ENCODE measurements at regions not wholly inside any gene's neighbourhood (a gene's known extent, or its start where the extent isn't known, plus 50 kb on each side); places are given as distances from the start of the nearest gene placed in this dataset.

DNA sequence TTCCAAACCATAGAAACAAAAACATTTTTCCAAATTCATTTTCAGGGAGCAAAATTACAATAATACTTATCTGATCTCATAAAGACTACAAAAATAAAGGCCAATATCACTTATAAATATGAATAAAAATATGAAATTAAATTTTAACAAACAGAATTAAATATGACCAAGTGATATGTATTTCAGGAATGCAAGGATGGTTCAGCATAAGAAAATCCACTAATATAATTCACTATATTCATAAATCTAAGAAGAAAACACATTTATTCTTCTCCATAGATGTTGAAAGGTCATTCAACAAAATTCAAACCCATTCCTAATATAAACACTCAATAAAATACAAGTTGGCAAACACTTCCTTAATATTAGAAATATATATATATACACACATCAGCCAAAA is 115.2 kb upstream of the TMEM168 start:
- Histone ChIP-seq H3K36me3 (ENCODE audit: control insufficient read depth, insufficient read depth, low read length) (no peaks in the 10 kb centered on the region), H3K4me3 (ENCODE audit: low read depth, low read length) (no peak overlapping the region), H3K27me3 (ENCODE audit: control insufficient read depth, insufficient read depth, low read length) (no peaks in the 10 kb centered on the region)
- CTCF ChIA-PET = no interaction called here
- no peak for TF ChIP-seq CTCF (IDR thresholded peaks at IDR 0.05; ENCODE audit: insufficient read depth, low read depth, low read length)
- DNase-seq (ENCODE audit: low read depth) = no peak
- POLR2A ChIA-PET = no interaction called here

GRCh38 chr7:112898432-112899290 is 108.5 kb upstream of the TMEM168 start:
- DNase-seq (ENCODE audit: low read depth) = no peak
- ChIA-PET CTCF (interaction anchor here (0.6 to 2.5 kb wide), 11 partner anchors 9 to 526 kb away, joined by 3 to 12 read pairs (median 3); a partner anchor contains a TSS), POLR2A (no interaction called here)
- TF ChIP-seq CTCF (IDR thresholded peaks at IDR 0.05; ENCODE audit: insufficient read depth, low read depth, low read length) = peak; percentile 77
- no peak overlapping the region for H3K4me3 ChIP-seq (ENCODE audit: low read depth, low read length)
- H3K36me3 ChIP-seq (ENCODE audit: control insufficient read depth, insufficient read depth, low read length) = no peaks in the 10 kb centered on the region
- no peaks in the 10 kb centered on the region for H3K27me3 ChIP-seq (ENCODE audit: control insufficient read depth, insufficient read depth, low read length)

DNA sequence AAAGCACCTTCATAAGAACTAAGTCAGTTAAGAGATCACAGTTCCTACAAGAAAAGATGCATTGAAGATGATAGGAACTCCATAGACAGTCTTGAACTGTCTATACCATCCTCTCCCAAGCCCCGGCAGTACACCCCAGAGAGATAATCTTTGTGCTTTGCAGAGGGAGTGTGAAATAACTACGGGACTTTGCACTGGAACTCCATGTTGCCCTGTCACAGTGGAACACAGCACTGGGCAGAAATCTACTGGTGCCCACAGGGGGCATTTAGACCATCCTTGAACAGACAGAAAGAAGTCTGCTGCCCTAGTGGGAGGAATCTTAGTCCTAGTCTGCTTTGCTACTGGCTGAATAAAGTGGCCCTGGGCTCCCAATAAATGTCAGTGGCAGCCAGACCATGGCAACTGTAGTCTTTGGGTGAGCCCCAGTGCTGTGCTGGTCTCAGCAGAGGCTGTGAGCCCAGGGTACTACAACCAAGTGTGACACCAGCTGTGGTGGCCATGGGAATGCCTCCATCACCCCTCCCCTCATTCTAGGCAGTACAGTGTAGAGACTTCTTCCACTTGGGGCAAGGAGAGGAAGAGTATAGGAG is 107.7 kb upstream of the TMEM168 start:
- POLR2A ChIA-PET = no interaction called here
- no peak for DNase-seq (ENCODE audit: low read depth)
- Histone ChIP-seq H3K36me3 (ENCODE audit: control insufficient read depth, insufficient read depth, low read length) (no peaks in the 10 kb centered on the region), H3K27me3 (ENCODE audit: control insufficient read depth, insufficient read depth, low read length) (no peaks in the 10 kb centered on the region), H3K4me3 (ENCODE audit: low read depth, low read length) (no peak overlapping the region)
- TF ChIP-seq CTCF (IDR thresholded peaks at IDR 0.05; ENCODE audit: insufficient read depth, low read depth, low read length) = no peak
- CTCF ChIA-PET = interaction anchor here (1.0 to 2.5 kb wide), 4 partner anchors 11 to 347 kb away, joined by 3 to 5 read pairs (median 4); no protein-coding TSS in a partner anchor

DNA sequence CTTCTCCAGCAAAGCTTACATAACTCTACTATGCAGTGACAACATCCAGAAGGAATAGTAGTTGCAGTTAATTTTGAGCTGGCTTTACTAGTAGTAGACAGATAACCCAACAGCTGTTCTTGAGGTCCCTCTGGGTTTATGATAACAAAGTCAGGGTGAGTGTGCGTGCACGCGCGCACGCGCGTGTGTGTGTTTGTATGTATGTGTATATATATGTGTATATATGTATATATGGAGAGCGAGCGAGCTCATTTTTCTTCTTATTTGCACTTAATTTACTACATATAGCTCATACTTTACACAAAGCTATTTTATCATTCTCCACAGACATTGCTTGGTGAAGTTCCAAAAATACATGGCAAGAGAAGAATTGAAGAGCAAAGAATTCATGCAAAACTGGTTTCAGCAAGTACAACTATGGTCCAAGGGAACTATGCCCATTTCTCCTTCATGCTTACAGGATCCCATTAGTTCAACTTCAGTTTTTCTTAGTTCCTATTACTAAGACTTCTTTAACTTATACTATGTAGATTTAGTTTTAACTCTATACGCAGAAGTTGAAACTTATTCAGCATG is 105.9 kb upstream of the TMEM168 start:
- ChIA-PET CTCF (interaction anchor here (0.5 kb wide), 1 partner anchor 124 kb away, joined by 4 read pairs; no protein-coding TSS in a partner anchor), POLR2A (no interaction called here)
- TF ChIP-seq CTCF (IDR thresholded peaks at IDR 0.05; ENCODE audit: insufficient read depth, low read depth, low read length) = no peak
- Histone ChIP-seq H3K36me3 (ENCODE audit: control insufficient read depth, insufficient read depth, low read length) (peaks cover 1% of the 10 kb centered on the region; the same call in 1 of the 2 replicates), H3K4me3 (ENCODE audit: low read depth, low read length) (no peak overlapping the region), H3K27me3 (ENCODE audit: control insufficient read depth, insufficient read depth, low read length) (no peaks in the 10 kb centered on the region)
- DNase-seq (ENCODE audit: low read depth) = no peak

GRCh38 chr7:112892263-112892662 is 102.1 kb upstream of the TMEM168 start:
- Histone ChIP-seq H3K36me3 (ENCODE audit: control insufficient read depth, insufficient read depth, low read length) (peaks cover 1% of the 10 kb centered on the region; the same call in 1 of the 2 replicates), H3K27me3 (ENCODE audit: control insufficient read depth, insufficient read depth, low read length) (no peaks in the 10 kb centered on the region), H3K4me3 (ENCODE audit: low read depth, low read length) (no peak overlapping the region)
- CTCF ChIA-PET = interaction anchor here (0.8 kb wide), 1 partner anchor 11 kb away, joined by 5 read pairs; no protein-coding TSS in a partner anchor
- TF ChIP-seq CTCF (IDR thresholded peaks at IDR 0.05; ENCODE audit: insufficient read depth, low read depth, low read length) = no peak
- POLR2A ChIA-PET = no interaction called here
- no peak for DNase-seq (ENCODE audit: low read depth)
